HG03135 (cell line): ENCODE measurements at regions not wholly inside any gene's neighbourhood (a gene's known extent, or its start where the extent isn't known, plus 50 kb on each side); places are given as distances from the start of the nearest gene placed in this dataset.
"Not testable (repeated sequence)": the region's sequence is repeated elsewhere in the genome, so short reads cannot be mapped to it uniquely, and the experiment has no call there.

Source experiments
- ATAC-seq: cut with Tn5 transposase; IDR thresholded peaks from one replicate; pipeline ENCODE4 v1.9.1; 2021; ENCODE audit warnings: mild to moderate bottlenecking, moderate library complexity; ENCODE audit not compliant: unreplicated experiment

DNA sequence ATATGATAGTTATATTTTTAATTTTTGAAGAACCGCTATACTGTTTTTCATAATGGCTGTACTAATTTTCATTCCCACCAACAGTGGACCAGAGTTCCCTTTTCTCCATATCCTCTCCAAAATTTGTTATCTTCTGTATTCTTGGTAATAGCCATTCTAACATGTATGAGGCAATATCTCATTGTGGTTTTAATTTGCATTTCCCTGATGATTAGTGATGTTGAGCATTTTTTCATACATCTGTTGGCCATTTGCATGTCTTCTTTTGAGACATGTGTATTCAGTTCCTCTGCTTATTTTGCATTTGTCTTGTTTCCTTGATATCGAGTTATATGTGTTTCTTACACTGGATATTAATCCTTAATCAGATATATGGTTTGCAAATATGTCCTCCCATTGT, 770.8 kb upstream of the MBL2 start:
- no peak for ATAC-seq

DNA sequence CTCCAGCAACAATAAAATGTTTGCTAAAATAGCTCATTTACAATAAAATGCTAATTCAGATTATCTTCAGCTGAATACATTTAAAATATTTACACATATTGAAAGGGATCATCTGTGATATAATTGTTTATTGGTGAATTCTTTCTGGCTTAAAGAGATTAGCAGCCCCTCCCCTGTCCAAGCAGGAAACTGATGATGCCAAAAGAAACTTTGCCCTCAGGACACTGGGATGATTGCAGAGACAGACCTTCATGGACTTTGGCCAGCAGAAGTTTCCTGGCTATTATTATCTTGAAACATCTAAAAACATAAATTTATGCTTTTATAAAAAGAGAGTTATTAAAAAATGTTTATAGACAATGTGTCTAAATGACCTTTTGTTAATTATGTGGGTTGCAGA, 764.9 kb upstream of the MBL2 start:
- ATAC-seq = no peak

DNA sequence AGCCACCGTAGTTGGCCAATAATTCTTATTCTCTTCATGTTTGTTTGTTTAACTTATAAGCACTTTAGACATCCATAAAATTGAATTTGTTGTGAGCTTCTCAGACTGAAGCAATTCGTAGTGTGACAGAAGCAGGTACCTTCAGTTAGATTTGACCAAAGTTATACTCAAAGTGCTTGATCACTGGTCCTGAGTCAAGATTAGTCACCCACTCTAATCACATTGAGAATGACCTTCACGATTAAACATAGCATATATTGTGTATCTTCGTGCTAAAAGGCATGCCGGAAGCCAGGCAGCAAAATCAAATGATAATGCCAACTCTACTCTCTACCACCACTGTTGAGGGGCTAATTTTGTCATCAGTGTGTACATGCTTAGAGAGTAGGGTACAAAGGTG, 763.7 kb upstream of the MBL2 start:
- no peak for ATAC-seq

DNA sequence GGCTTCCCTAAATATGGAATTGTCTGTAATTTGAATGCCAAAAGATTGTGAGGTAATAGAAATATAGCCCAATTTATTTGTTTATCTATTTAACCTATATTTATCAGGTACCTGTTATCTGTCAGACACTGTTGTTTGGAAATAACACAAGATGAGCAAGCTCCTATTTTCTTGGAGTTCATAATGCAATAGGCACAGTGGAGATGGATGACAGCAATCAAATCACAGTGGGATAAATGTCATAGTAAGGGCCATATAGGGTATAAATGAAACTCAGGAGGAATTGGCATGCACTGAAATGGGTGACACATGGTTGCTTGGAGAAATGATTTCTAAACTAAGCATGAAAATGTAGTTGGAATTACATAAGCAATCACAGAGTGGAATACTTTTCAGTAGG, 761.8 kb upstream of the MBL2 start:
- no peak for ATAC-seq

GRCh38 chr10:53528974-53529373, 756.4 kb upstream of the MBL2 start:
- ATAC-seq = no peak

DNA sequence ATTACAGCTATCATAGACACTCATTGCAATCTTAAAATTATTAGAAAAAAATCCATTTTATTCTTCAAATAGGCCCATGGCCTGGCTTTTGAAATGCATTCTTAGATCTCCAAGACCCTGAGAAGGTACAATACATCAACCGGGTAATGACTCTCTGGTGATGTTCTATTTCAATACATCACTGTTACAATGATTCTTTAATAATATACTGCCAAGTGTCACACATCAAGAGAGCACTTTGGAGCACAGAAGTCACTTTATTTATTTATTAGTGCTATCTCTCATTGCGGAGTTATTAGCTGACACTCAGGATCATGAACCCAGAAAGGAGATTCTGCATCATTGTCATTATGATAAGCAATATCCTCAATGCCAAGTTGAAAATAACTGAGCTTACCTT, 748.5 kb upstream of the MBL2 start:
- ATAC-seq = no peak

GRCh38 chr10:53508197-53508596, 735.6 kb upstream of the MBL2 start:
- ATAC-seq = no peak

DNA sequence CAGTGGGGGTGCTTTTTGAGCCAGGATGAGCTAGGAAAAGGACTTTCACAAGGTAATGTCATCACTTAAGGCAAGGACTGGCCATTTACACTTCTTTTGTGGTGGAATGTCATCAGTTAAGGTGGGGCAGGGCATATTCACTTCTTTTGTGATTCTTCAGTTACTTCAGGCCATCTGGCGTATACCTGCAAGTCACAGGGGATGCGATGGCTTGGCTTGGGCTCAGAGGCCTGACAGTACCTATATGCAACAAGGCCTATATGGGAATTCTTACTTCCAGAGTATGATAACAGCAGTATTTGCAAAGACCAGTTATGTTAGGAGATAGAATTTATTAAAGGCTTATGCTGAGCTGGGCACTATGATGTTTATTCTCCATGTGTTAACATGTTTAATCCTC, 731.9 kb upstream of the MBL2 start:
- not testable (repeated sequence) for ATAC-seq

- no peak for ATAC-seq
Measured at GRCh38 chr10:53491774-53492173, 719.2 kb upstream of the MBL2 start.

DNA sequence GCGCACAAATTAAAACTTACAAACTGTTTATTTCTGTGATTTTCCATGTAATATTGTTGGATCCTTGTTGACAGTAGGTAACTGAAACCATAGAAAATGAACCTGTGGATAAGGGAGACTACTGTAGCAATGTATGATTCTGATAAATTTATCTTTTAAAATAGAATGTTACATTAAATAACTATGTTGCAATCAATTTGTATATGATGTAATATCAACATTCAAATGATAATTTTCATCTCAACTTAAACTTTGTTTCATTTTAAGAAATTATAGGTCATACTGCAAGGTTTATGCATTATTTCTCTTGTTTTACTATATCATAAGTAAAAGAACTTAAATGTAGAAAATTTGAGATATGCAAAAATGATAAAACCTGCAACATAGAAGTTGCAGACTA, 718.0 kb upstream of the MBL2 start:
- no peak for ATAC-seq

GRCh38 chr10:53489335-53490182, 717.0 kb upstream of the MBL2 start:
- no peak for ATAC-seq

GRCh38 chr10:53487019-53487983, 714.7 kb upstream of the MBL2 start:
- no peak for ATAC-seq

- not testable (repeated sequence) for ATAC-seq
Measured at GRCh38 chr10:53485422-53485821, 712.8 kb upstream of the MBL2 start.

DNA sequence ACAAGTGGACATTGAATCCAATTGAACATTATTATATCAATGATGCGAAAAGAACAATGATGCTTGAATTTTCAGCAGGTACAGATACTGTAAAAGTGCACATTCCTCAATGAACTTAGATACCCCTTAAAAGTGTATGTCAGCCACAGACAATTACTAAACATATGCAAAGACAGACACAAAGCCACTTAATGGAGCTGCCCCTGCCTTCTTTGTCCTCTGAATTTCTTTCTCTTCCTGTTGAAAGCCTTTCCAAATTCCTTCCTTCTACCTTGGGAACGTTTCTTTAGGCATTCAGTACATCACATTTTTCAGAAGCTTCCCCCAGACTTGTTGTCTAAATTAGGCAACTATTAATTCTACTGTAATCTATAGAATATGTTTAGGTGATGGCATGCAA, 706.8 kb upstream of the MBL2 start:
- ATAC-seq = no peak

DNA sequence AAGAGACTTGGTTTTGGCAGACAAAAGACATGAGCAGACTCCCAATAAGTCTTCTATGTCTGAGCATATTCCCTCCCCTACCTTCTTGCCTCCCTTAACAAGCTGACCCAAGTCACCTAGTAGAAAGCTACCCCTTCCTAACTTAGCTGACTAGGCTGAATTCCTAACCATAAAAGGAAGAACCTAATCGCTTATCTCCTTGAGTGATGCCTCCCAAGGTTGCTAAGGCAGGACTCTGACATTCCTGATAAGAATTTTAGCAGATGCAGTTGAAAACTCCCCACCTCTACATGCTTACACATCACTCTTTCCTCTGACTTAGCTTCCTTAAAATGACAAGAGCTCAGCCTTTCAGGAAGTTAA, 704.7 kb upstream of the MBL2 start:
- ATAC-seq = no peak

DNA sequence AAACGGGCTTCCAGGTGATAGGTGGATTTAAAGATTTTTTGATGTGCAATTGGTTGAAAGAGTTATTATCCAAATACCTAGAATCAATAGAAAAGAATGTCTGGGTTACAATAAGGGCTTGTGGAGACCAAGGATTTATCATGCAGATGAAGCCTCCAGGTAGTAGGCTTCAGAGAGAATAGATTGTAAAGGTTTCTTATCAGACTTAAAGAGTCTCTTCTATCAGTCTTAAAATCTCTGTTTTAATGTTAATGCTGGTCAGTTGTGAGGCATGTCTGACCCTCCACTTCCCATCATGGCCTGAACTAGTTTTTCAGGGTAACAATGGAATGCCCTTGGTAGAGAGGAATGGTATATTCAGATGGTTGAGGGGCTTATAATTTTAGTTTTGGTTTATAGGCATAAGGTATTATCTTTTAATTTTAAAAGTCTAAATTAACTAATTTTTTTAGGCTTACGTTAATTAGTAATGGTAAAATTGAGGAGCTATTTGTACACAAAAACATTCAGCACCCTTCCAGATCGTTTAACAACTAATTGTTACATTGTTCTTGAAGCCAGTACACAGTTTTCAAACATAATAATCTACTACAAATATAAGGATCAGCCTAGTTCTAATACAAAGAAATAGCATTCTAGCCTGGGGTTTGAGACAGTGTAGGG, 704.2 kb upstream of the MBL2 start:
- ATAC-seq = no peak

DNA sequence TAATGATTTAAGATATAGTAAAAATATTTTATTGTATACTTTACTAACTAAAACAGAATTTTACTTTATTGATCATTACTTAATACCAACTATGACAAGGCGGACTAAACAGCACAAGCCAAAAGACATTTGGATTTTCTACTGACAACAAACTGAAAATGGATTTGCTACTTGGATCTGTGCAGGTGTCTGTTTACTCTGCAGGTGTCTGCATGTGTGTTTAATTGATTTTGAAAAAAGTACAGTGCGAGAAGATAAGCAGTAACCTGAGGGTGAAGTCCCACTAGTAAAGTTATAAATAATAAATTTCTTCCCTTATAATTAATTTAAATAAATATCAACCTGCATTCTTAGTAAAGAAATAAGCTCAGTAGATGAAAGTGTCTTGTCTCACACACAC, 696.8 kb upstream of the MBL2 start:
- ATAC-seq = no peak

DNA sequence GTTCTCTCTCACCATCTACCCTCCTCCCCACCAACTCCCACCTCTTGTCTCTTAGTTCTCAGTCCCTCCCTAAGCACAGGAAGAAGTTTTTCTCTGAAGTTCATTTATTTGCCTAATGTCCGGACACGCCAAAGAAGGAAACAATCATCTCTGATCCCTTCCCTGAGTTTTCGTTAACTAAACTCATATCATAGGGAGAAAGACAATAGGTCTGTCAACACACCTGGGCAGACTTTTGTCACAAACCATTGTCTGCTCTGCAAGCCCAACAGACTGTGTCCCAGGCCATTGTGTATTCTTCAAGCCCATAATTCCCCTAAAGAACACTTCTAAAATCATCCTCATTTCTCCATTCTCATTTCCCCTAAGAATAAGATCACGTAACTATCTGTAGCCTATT, 691.0 kb upstream of the MBL2 start:
- ATAC-seq = no peak

- ATAC-seq = no peak
Measured at GRCh38 chr10:53458007-53458406, 685.4 kb upstream of the MBL2 start.

- ATAC-seq = no peak
Measured at GRCh38 chr10:53453196-53453595, 680.6 kb upstream of the MBL2 start.

GRCh38 chr10:53447576-53447975, 675.0 kb upstream of the MBL2 start:
- ATAC-seq = no peak
